Activated naive CD4-positive, alpha-beta T cell treated with anti-CD3 and anti-CD28 coated beads, Interleukin-2, amount 10 ng/mL, durations not matched to agents 7 days and 5 days (primary cell): ENCODE measurements at regions not wholly inside any gene's neighbourhood (a gene's known extent, or its start where the extent isn't known, plus 50 kb on each side); places are given as distances from the start of the nearest gene placed in this dataset.

Experiments used
- CTCF ChIA-PET: fragments of 350-600 bp; sonication (Branson Sonifier 250); formaldehyde crosslinking; loops from one replicate; lab custom pipeline; 2021; ENCODE audit warnings: antibody characterized with exemption; lab: Charles Lee
- DNase-seq: peaks from one replicate; pipeline ENCODE4 v3.0.0-alpha.2; 2020
- H3K27ac Mint-ChIP-seq: one replicate; pipeline ENCODE4 v1.8.0; 2021; ENCODE audit warnings: mild to moderate bottlenecking, moderate library complexity, mixed read lengths
- H3K27me3 Mint-ChIP-seq: one replicate; pipeline ENCODE4 v1.8.0; 2021; ENCODE audit warnings: mild to moderate bottlenecking, mixed read lengths
- H3K36me3 Mint-ChIP-seq: one replicate; pipeline ENCODE4 v1.8.0; 2021; ENCODE audit warnings: mixed read lengths
- H3K4me1 Mint-ChIP-seq: one replicate; pipeline ENCODE4 v1.8.0; 2021; ENCODE audit warnings: mixed read lengths
- H3K4me3 Mint-ChIP-seq: one replicate; pipeline ENCODE4 v1.8.0; 2021; ENCODE audit warnings: mild to moderate bottlenecking, moderate library complexity, mixed read lengths
- H3K9me3 Mint-ChIP-seq: one replicate; pipeline ENCODE4 v1.8.0; 2021; ENCODE audit warnings: mixed read lengths

DNA sequence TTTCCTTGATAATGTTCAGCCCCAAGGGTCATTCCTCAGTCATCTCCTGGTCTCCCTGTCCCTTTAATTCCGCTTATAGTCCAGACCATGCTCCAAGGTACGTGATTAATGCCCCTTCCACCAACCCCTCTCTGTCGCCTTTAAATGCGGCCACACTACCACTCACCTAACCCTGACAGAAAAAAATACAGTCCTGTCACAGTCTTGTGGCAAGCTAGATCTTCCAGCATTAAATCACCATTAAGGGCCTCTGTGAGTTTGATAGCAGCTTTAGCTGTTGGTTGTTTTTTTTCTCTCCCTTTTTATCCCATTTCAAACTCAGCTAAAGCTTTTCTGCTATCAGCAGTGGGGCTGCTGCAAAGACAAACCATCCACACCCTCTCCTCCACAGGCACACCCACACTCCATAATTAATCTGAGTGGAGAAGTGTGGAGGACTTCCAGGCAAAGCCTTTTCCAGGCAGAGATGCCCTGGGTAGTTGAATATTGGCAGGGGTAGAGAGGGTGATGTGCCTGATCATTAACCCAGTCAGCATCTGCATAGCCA lies 522.7 kb upstream of the CLINT1 start:
- no peaks in the 10 kb centered on the region for H3K4me1 Mint-ChIP-seq
- H3K9me3 Mint-ChIP-seq = peaks cover 17% of the 10 kb centered on the region
- H3K36me3 Mint-ChIP-seq = no peaks in the 10 kb centered on the region
- H3K4me3 Mint-ChIP-seq = no peak overlapping the region
- no peak for DNase-seq
- no peak overlapping the region for H3K27ac Mint-ChIP-seq
- CTCF ChIA-PET = no interaction called here
- no peaks in the 10 kb centered on the region for H3K27me3 Mint-ChIP-seq

DNA sequence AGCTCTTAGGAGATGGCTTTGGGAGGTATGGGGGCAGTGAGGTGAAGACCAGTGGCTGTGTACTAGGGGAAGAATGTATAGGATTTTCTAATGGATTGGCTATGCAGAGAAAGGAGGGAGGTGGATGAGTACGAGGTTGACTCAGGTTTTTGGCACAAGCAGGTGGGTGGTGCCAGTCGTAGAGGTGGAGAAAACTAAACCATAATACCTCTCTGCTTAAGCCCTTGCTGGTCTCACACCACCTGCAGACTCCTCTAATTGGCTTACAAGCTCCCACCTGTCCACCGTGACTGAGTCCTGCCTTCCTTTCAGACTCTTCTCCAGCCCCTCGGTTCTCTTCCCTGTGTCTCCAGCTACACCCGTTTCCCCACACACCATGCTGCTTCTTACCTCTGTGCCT lies 521.7 kb upstream of the CLINT1 start:
- Mint-ChIP-seq H3K27ac (no peak overlapping the region), H3K27me3 (no peaks in the 10 kb centered on the region), H3K9me3 (peaks cover 12% of the 10 kb centered on the region), H3K4me1 (no peaks in the 10 kb centered on the region), H3K4me3 (no peak overlapping the region), H3K36me3 (no peaks in the 10 kb centered on the region)
- CTCF ChIA-PET = interaction anchor here (0.7 kb wide), 1 partner anchor 89 kb away, joined by 3 read pairs; no protein-coding TSS in a partner anchor
- no peak for DNase-seq

DNA sequence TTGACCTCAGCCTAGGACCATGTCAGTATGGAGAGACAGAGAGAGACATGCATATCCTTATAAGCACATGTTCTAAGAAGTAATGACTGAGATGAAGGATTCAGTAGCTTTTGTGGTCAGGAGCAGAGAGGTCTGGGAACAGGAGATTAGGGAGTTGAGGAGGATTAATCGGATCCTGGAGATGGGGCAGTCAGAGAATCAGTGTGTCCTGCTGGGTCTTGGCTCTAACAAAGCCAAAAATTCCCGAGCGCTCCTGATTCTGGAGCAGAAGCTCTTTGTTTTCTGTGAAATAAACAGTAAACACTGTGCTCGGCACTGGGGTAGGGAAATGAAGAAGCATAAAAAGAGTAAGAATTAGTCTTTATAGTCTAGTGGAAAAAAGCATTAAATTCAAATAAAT lies 520.0 kb upstream of the CLINT1 start:
- CTCF ChIA-PET = no interaction called here
- peaks cover 2% of the 10 kb centered on the region for H3K9me3 Mint-ChIP-seq
- no peaks in the 10 kb centered on the region for H3K36me3 Mint-ChIP-seq
- no peaks in the 10 kb centered on the region for H3K4me1 Mint-ChIP-seq
- DNase-seq = no peak
- no peak overlapping the region for H3K4me3 Mint-ChIP-seq
- no peak overlapping the region for H3K27ac Mint-ChIP-seq
- H3K27me3 Mint-ChIP-seq = no peaks in the 10 kb centered on the region

DNA sequence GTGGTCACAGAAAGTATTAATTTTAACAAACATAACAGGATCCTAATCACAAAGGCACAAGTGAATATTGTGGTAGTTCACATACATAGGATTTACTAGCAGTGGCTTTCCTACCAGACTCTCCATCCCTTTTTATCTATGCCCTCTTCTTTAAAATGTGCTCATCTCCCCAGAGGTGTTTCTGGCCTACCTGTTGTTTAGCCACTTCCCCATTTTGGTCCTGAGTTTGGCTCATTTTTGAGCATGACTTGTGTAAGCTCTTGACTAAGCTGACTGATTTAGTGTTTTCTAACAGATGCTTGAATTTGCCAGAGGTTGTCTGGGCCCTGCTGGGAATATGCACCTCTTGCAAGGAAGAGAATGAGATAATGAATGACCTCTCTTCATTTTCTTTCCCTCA lies 517.7 kb upstream of the CLINT1 start:
- Mint-ChIP-seq H3K4me1 (no peaks in the 10 kb centered on the region), H3K36me3 (no peaks in the 10 kb centered on the region), H3K27ac (no peak overlapping the region), H3K9me3 (peaks cover 2% of the 10 kb centered on the region), H3K27me3 (no peaks in the 10 kb centered on the region), H3K4me3 (no peak overlapping the region)
- CTCF ChIA-PET = no interaction called here
- no peak for DNase-seq

DNA sequence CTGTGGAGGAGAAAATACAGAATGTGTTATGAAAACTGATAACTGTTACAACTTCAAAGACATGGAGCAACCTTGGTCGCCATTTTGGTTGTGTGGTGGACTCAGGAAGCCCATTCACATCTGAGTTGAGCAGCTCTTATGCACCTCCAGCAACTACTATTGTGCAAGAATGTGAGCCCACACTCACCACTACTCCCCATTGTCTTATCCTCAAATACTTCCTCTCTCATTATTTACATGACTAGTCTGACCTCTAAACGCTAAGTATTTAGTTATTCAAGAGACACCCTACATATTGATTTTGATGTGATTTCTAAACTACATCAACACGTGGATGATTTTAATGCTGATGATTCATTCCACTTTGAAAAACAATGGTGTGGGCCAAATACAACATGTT lies 516.6 kb upstream of the CLINT1 start:
- H3K27me3 Mint-ChIP-seq = no peaks in the 10 kb centered on the region
- DNase-seq = no peak
- H3K27ac Mint-ChIP-seq = no peak overlapping the region
- H3K4me3 Mint-ChIP-seq = no peak overlapping the region
- CTCF ChIA-PET = no interaction called here
- H3K9me3 Mint-ChIP-seq = peaks cover 2% of the 10 kb centered on the region
- H3K36me3 Mint-ChIP-seq = no peaks in the 10 kb centered on the region
- no peaks in the 10 kb centered on the region for H3K4me1 Mint-ChIP-seq

DNA sequence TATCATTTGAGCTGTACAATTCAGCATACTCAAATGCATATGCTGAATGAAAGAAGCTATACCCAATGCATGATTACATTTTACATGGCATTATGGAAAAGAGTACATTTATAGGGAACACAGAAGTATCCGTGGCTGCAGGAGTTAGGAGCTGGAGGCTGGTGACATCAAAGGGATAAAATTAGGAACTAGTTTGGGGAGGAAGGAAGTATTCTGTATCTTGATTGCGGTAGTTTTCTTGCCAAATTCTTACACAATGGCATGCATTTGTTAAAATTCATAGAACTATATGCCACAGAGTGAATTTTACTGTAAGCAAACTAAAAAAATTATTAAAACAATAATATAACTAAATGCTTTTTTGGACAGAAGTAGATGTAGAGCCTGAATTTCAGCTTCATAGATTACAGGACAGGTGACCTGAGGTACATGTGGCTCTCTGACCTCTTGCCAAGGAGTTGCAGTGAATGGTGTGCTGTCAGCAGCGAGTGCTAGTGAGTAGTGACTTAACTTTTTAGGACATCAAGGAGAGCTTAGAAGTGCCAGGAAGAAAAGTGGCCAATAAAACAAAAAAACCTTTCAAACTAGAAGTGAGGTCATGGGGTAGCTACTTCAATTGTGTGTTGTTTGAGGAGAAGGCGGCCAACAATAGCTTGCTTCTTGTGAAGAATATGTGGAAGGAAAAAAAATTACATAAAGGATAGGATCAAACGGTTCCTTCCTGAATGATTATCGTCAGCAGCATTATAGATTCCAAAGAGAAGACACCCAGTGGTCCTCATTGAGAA lies 514.9 kb upstream of the CLINT1 start:
- Mint-ChIP-seq H3K4me1 (no peaks in the 10 kb centered on the region), H3K27ac (peak overlapping the region; percentile 3), H3K27me3 (no peaks in the 10 kb centered on the region), H3K4me3 (no peak overlapping the region), H3K9me3 (peaks cover 2% of the 10 kb centered on the region), H3K36me3 (no peaks in the 10 kb centered on the region)
- no peak for DNase-seq
- CTCF ChIA-PET = no interaction called here

DNA sequence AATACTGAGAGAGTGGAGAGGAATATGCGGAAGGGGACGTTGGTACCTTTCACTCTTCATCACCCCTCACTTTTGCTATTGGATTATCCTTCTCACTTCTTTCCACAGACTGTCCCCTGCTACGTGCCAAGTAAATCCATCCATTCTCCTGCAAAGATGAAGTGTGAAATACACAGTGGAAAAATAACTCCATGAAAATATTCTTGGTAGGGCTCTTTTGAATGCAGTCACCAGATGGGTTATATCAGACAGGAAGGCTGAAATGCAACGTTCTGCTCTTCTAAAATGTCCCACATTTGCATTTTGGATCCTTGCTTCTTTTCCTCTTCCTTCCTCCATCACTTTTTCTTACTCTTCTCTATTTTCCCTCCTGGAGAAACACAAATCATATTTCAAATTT lies 510.3 kb upstream of the CLINT1 start:
- Mint-ChIP-seq H3K27me3 (no peaks in the 10 kb centered on the region), H3K27ac (no peak overlapping the region), H3K4me3 (no peak overlapping the region), H3K4me1 (no peaks in the 10 kb centered on the region), H3K36me3 (no peaks in the 10 kb centered on the region), H3K9me3 (no peaks in the 10 kb centered on the region)
- no peak for DNase-seq
- CTCF ChIA-PET = no interaction called here

DNA sequence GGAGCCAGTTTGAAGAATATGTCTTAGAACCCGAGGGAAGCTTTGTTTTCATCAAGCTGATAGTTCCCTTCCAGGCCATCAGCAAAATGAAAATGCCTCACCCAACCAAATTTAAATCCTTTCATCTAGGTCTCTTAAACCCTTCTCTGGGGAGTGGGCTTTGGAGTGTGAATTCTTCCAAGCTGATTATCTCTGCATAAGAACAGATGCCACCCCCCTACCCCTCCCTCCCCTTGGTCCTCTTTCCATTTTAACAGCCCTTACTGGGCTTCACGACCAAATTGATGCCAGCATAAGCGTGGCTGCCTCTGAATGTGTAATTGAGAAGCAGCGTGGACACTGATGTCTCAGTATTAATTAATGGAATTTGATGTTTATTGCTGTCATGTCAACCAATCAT lies 509.7 kb upstream of the CLINT1 start:
- Mint-ChIP-seq H3K27me3 (no peaks in the 10 kb centered on the region), H3K36me3 (no peaks in the 10 kb centered on the region), H3K9me3 (no peaks in the 10 kb centered on the region), H3K4me3 (no peak overlapping the region), H3K27ac (no peak overlapping the region), H3K4me1 (no peaks in the 10 kb centered on the region)
- no peak for DNase-seq
- CTCF ChIA-PET = no interaction called here

DNA sequence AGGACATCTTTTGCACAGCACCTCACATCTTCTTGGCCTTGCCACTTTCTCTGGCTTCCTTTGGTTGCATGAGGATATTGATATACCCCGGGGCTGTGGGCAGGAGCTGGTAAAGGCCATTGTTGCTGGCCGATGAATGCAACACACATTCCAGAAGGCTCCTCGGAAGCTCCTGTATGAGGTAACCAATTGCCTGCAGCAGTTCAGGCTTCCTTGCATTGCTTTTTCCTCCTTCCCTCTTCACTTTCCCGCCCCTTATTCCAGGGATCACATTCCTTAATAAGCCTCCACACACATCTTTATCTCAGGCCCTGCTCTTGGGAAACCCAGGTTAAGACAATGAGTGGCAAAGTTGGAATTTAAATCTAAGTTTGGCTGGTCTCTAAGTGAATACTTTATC lies 505.4 kb upstream of the CLINT1 start:
- DNase-seq = no peak
- no peaks in the 10 kb centered on the region for H3K9me3 Mint-ChIP-seq
- H3K27me3 Mint-ChIP-seq = no peaks in the 10 kb centered on the region
- H3K36me3 Mint-ChIP-seq = no peaks in the 10 kb centered on the region
- H3K4me1 Mint-ChIP-seq = no peaks in the 10 kb centered on the region
- CTCF ChIA-PET = no interaction called here
- no peak overlapping the region for H3K4me3 Mint-ChIP-seq
- H3K27ac Mint-ChIP-seq = no peak overlapping the region

DNA sequence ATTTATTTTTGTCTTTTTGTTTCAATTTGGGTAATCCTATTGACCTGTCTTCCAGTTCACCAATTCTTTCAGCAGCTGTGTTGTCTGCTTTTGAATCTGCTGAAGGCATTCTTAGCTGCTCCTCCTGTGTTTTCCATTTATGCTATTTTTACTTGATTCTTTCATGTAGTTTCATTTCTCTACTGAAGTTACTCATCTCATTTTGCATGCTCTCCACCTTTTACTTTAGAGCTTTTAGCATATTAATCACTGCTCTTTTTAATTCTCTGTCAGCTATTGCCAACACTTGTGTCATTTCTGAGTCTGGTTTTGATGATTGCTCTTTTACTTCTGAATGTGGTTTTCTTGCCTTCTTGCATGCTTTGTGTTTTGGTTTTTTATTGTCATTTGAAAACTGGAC lies 496.0 kb upstream of the CLINT1 start:
- Mint-ChIP-seq H3K9me3 (peaks cover 3% of the 10 kb centered on the region), H3K4me3 (no peak overlapping the region), H3K4me1 (no peaks in the 10 kb centered on the region), H3K27me3 (no peaks in the 10 kb centered on the region), H3K27ac (no peak overlapping the region), H3K36me3 (no peaks in the 10 kb centered on the region)
- no peak for DNase-seq
- CTCF ChIA-PET = no interaction called here

DNA sequence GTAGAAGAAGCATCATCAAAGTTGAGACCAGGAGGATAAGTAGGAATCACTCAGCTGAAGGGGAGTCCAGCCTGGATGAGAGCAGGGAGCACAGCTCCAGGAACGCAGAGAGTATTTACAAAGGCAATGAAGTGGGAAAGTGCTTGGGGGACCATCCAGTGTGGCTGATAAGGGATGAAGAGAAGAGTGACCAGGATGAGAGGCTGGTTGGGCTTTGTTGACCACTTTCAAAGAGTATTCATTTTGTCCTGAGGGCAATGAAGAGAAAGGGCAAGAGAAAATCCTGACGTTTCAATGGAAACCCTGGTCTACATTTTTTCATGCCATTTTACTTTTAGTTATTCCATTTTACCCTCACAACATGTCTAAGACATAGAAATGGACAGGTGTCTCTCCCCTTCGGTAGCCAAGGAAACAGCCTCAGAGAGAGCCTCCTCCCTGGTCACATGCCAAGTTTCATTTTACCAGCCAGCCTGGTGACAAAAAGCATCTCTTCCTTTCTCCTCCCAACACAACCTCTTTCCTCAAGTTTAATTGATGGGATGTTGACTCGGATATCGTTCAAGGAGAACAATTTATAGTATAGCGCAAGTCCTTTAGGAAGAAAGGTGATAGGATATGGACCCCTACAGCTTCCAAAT lies 492.7 kb upstream of the CLINT1 start:
- H3K4me3 Mint-ChIP-seq = no peak overlapping the region
- H3K27me3 Mint-ChIP-seq = no peaks in the 10 kb centered on the region
- H3K27ac Mint-ChIP-seq = no peak overlapping the region
- peaks cover 3% of the 10 kb centered on the region for H3K9me3 Mint-ChIP-seq
- CTCF ChIA-PET = no interaction called here
- no peaks in the 10 kb centered on the region for H3K36me3 Mint-ChIP-seq
- no peaks in the 10 kb centered on the region for H3K4me1 Mint-ChIP-seq
- DNase-seq = no peak

DNA sequence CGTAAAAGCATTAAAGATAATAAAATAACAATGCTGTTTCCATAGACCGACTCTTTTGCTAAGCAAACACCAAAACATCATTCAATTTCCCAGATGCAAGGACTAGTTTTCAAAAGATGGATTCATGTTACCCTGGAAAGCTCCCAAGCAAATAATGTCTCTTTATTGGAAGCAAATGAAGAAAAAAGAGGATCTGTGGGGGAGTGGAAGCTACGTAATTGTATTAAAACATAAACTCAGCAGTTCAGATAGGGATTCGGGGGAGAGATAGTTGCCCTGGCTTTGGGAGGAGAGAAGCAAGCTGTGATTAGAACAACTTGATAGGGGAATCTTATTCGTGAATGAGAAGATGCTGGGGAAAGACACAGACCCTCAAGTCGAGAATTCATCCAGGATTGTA lies 491.0 kb upstream of the CLINT1 start:
- Mint-ChIP-seq H3K36me3 (no peaks in the 10 kb centered on the region), H3K27me3 (no peaks in the 10 kb centered on the region), H3K4me1 (no peaks in the 10 kb centered on the region), H3K4me3 (no peak overlapping the region), H3K9me3 (peaks cover 3% of the 10 kb centered on the region), H3K27ac (no peak overlapping the region)
- DNase-seq = no peak
- CTCF ChIA-PET = no interaction called here

DNA sequence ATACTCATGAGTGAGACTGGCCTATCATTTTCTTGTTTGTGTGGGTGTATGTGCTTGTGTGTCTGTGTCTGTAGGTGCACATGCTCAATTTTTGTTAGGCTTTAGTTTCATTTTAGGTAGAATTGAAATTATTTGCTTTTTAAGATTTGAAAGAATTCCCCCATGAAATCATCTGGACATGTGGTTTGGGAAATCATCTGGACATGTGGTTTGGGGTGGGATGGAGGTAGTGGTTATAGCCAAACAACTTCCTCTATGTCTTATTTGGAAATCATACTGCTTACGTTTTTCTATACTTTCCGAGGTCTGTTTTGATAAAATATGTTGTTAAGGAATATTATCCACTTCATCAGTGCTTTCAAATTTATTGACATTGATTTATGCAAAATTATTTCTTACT lies 485.4 kb upstream of the CLINT1 start:
- no peaks in the 10 kb centered on the region for H3K27me3 Mint-ChIP-seq
- no peaks in the 10 kb centered on the region for H3K4me1 Mint-ChIP-seq
- CTCF ChIA-PET = no interaction called here
- no peak for DNase-seq
- H3K4me3 Mint-ChIP-seq = no peak overlapping the region
- no peak overlapping the region for H3K27ac Mint-ChIP-seq
- no peaks in the 10 kb centered on the region for H3K36me3 Mint-ChIP-seq
- no peaks in the 10 kb centered on the region for H3K9me3 Mint-ChIP-seq

DNA sequence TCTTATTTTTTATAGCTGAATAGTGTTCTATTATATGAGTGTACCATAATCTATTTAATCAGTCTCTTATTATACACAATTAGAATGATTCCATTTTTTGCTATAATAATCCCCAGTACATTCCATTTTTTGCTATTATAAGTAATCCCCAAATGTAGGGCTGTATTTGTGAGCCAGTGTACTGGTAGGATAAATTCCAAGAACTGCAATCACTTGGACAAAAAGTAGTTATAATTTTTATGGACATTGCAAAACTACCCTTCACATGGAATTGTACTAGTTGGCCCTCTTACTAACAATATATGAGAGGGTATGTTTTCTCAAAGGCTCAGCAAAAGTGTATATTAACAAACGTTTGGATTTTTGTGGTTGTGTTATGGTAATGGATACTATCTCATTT lies 481.7 kb upstream of the CLINT1 start:
- CTCF ChIA-PET = no interaction called here
- Mint-ChIP-seq H3K4me3 (no peak overlapping the region), H3K4me1 (no peaks in the 10 kb centered on the region), H3K9me3 (no peaks in the 10 kb centered on the region), H3K36me3 (no peaks in the 10 kb centered on the region), H3K27ac (no peak overlapping the region), H3K27me3 (no peaks in the 10 kb centered on the region)
- no peak for DNase-seq

DNA sequence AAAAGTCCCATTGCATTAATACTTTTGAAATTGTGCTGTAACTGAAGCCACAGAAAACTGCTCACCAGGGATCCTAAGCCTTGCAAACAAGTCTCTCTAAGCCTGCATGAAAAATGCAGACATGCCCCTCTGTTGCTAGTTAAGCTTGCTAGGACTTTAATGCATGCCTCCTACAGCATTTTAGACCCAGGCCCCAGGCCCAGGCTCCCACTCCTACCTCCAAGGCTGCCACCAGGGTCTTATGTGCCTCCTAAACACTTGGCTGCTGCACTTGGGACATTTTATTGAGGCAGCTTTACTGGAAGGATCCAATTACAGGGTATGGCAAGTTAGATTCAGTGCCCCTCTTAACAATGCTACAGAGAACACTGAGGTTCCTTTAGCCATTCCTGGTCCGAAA lies 467.3 kb upstream of the CLINT1 start:
- H3K9me3 Mint-ChIP-seq = peaks cover 4% of the 10 kb centered on the region
- no peak overlapping the region for H3K27ac Mint-ChIP-seq

More for the DNA sequence above, 467.3 kb upstream of the CLINT1 start:
- CTCF ChIA-PET = no interaction called here
- Mint-ChIP-seq H3K4me1 (no peaks in the 10 kb centered on the region), H3K4me3 (no peak overlapping the region), H3K27me3 (no peaks in the 10 kb centered on the region), H3K36me3 (no peaks in the 10 kb centered on the region)
- DNase-seq = no peak
